Neuron (in vitro differentiated cells): ENCODE measurements at regions not wholly inside any gene's neighbourhood (a gene's known extent, or its start where the extent isn't known, plus 50 kb on each side); places are given as distances from the start of the nearest gene placed in this dataset.
"Not testable (repeated sequence)": the region's sequence is repeated elsewhere in the genome, so short reads cannot be mapped to it uniquely, and the experiment has no call there.

Source experiments
- H2AFZ ChIP-seq: one replicate; pipeline ENCODE4 v1.6.1; 2013; ENCODE audit warnings: low read depth, mild to moderate bottlenecking, inconsistent platforms, low read length, moderate library complexity
- H3K27me3 ChIP-seq: one replicate; pipeline ENCODE4 v1.6.1; 2013; ENCODE audit warnings: low read length; ENCODE audit not compliant: insufficient read depth
- H3K36me3 ChIP-seq: one replicate; pipeline ENCODE4 v1.6.1; 2013; ENCODE audit warnings: low read length; ENCODE audit not compliant: insufficient read depth
- H3K4me1 ChIP-seq: one replicate; pipeline ENCODE4 v1.6.1; 2013; ENCODE audit warnings: low read length; ENCODE audit not compliant: insufficient read depth
- H3K4me3 ChIP-seq: 2 replicates; pipeline ENCODE4 v1.5.1; 2013; ENCODE audit warnings: mild to moderate bottlenecking, low read length, moderate library complexity
- H3K9me3 ChIP-seq: one replicate; pipeline ENCODE4 v1.6.1; 2013; ENCODE audit warnings: low read length

GRCh38 chr2:194291104-194291503 lies 1365.9 kb upstream of the SLC39A10 start:
- no peak overlapping the region for H3K4me3 ChIP-seq
- no peak overlapping the region for H2AFZ ChIP-seq
- H3K4me1 ChIP-seq = no peaks in the 10 kb centered on the region
- H3K9me3 ChIP-seq = no peaks in the 10 kb centered on the region
- H3K27me3 ChIP-seq = no peaks in the 10 kb centered on the region
- no peaks in the 10 kb centered on the region for H3K36me3 ChIP-seq

- no peaks in the 10 kb centered on the region for H3K36me3 ChIP-seq
- H3K9me3 ChIP-seq = no peaks in the 10 kb centered on the region
- no peaks in the 10 kb centered on the region for H3K4me1 ChIP-seq
- no peak overlapping the region for H3K4me3 ChIP-seq
- no peaks in the 10 kb centered on the region for H3K27me3 ChIP-seq
- H2AFZ ChIP-seq = no peak overlapping the region
These were observed 1367.2 kb upstream of the SLC39A10 start for GRCh38 chr2:194289712-194290346.

- H3K4me3 ChIP-seq, H3K9me3 ChIP-seq, H3K27me3 ChIP-seq, H3K4me1 ChIP-seq, H3K36me3 ChIP-seq, H2AFZ ChIP-seq: not testable (repeated sequence)
These were observed 1380.4 kb upstream of the SLC39A10 start for GRCh38 chr2:194276667-194277066.

- Histone ChIP-seq H3K4me1 (no peaks in the 10 kb centered on the region), H3K27me3 (no peaks in the 10 kb centered on the region), H3K4me3 (no peak overlapping the region), H3K9me3 (no peaks in the 10 kb centered on the region), H3K36me3 (no peaks in the 10 kb centered on the region), H2AFZ (no peak overlapping the region)
These were observed 1385.6 kb upstream of the SLC39A10 start for GRCh38 chr2:194271293-194271961.

- no peaks in the 10 kb centered on the region for H3K27me3 ChIP-seq
- no peaks in the 10 kb centered on the region for H3K4me1 ChIP-seq
- H2AFZ ChIP-seq = no peak overlapping the region
- no peak overlapping the region for H3K4me3 ChIP-seq
- H3K36me3 ChIP-seq = no peaks in the 10 kb centered on the region
- no peaks in the 10 kb centered on the region for H3K9me3 ChIP-seq
These were observed 1386.4 kb upstream of the SLC39A10 start for GRCh38 chr2:194270648-194271047.

GRCh38 chr2:194264586-194264985 lies 1392.4 kb upstream of the SLC39A10 start:
- Histone ChIP-seq H2AFZ (no peak overlapping the region), H3K36me3 (no peaks in the 10 kb centered on the region), H3K27me3 (no peaks in the 10 kb centered on the region), H3K4me1 (no peaks in the 10 kb centered on the region), H3K4me3 (no peak overlapping the region), H3K9me3 (no peaks in the 10 kb centered on the region)

- H3K4me3 ChIP-seq = no peak overlapping the region
- H3K27me3 ChIP-seq = no peaks in the 10 kb centered on the region
- H2AFZ ChIP-seq = no peak overlapping the region
- H3K9me3 ChIP-seq = no peaks in the 10 kb centered on the region
- H3K36me3 ChIP-seq = no peaks in the 10 kb centered on the region
- H3K4me1 ChIP-seq = no peaks in the 10 kb centered on the region
These were observed 1396.8 kb upstream of the SLC39A10 start for GRCh38 chr2:194260185-194260584.

- Histone ChIP-seq H3K36me3 (no peaks in the 10 kb centered on the region), H3K9me3 (no peaks in the 10 kb centered on the region), H2AFZ (no peak overlapping the region), H3K4me3 (no peak overlapping the region), H3K27me3 (no peaks in the 10 kb centered on the region), H3K4me1 (peaks cover 6% of the 10 kb centered on the region)
These were observed 1399.9 kb upstream of the SLC39A10 start for GRCh38 chr2:194257095-194257494.

GRCh38 chr2:194253528-194254259 lies 1403.3 kb upstream of the SLC39A10 start:
- Histone ChIP-seq H3K27me3 (no peaks in the 10 kb centered on the region), H3K36me3 (no peaks in the 10 kb centered on the region), H3K4me3 (no peak overlapping the region), H2AFZ (no peak overlapping the region), H3K4me1 (peaks cover 8% of the 10 kb centered on the region), H3K9me3 (no peaks in the 10 kb centered on the region)

- H3K27me3 ChIP-seq = no peaks in the 10 kb centered on the region
- H2AFZ ChIP-seq = peak overlapping the region; percentile 46
- peaks cover 8% of the 10 kb centered on the region for H3K4me1 ChIP-seq
- no peak overlapping the region for H3K4me3 ChIP-seq
- H3K36me3 ChIP-seq = no peaks in the 10 kb centered on the region
- H3K9me3 ChIP-seq = no peaks in the 10 kb centered on the region
These were observed 1404.9 kb upstream of the SLC39A10 start for GRCh38 chr2:194252127-194252526.

GRCh38 chr2:194232600-194232999 lies 1424.4 kb upstream of the SLC39A10 start:
- H3K4me1 ChIP-seq = no peaks in the 10 kb centered on the region
- H2AFZ ChIP-seq = no peak overlapping the region
- H3K36me3 ChIP-seq = no peaks in the 10 kb centered on the region
- H3K4me3 ChIP-seq = no peak overlapping the region
- H3K27me3 ChIP-seq = no peaks in the 10 kb centered on the region
- no peaks in the 10 kb centered on the region for H3K9me3 ChIP-seq

- Histone ChIP-seq H3K36me3 (no peaks in the 10 kb centered on the region), H3K9me3 (no peaks in the 10 kb centered on the region), H2AFZ (no peak overlapping the region), H3K4me3 (no peak overlapping the region), H3K27me3 (no peaks in the 10 kb centered on the region), H3K4me1 (no peaks in the 10 kb centered on the region)
These were observed 1433.8 kb upstream of the SLC39A10 start for GRCh38 chr2:194223218-194223617.

- no peaks in the 10 kb centered on the region for H3K27me3 ChIP-seq
- H3K36me3 ChIP-seq = no peaks in the 10 kb centered on the region
- no peak overlapping the region for H2AFZ ChIP-seq
- H3K4me3 ChIP-seq = no peak overlapping the region
- no peaks in the 10 kb centered on the region for H3K4me1 ChIP-seq
- no peaks in the 10 kb centered on the region for H3K9me3 ChIP-seq
These were observed 1442.8 kb upstream of the SLC39A10 start for GRCh38 chr2:194214192-194214591.
